WTC11 (cell line): ENCODE measurements at regions not wholly inside any gene's neighbourhood (a gene's known extent, or its start where the extent isn't known, plus 50 kb on each side); places are given as distances from the start of the nearest gene placed in this dataset.

Experiments
- ATAC-seq: fragments of 200-7000 bp; cut with Tn5 transposase; 2 replicates; pipeline ENCODE4 v1.10.0; 2021; ENCODE audit warnings: mild to moderate bottlenecking, moderate library complexity
- CTCF ChIA-PET: fragments of 300-600 bp; sonication (Branson Sonifier 250); formaldehyde crosslinking; loops from one replicate; lab custom pipeline; 2021; ENCODE audit warnings: antibody characterized with exemption; lab: Charles Lee
- POLR2A ChIA-PET: fragments of 350-600 bp; sonication (Branson Sonifier 250); formaldehyde crosslinking; loops from one replicate; lab custom pipeline; 2021; ENCODE audit warnings: antibody characterized with exemption; lab: Charles Lee
- DNase-seq: peaks from one replicate; pipeline ENCODE4 v3.0.0; 2021; ENCODE audit warnings: low spot score
- H3K27ac Mint-ChIP-seq: 2 replicates; pipeline ENCODE4 v1.8.0; 2021; ENCODE audit warnings: mixed read lengths
- H3K27me3 Mint-ChIP-seq: 2 replicates; pipeline ENCODE4 v1.8.0; 2021; ENCODE audit warnings: low read depth, mild to moderate bottlenecking, moderate library complexity, mixed read lengths
- H3K36me3 Mint-ChIP-seq: 2 replicates; pipeline ENCODE4 v1.8.0; 2021; ENCODE audit warnings: mixed read lengths
- H3K4me1 Mint-ChIP-seq: 2 replicates; pipeline ENCODE4 v1.8.0; 2022; ENCODE audit warnings: mixed read lengths
- H3K4me3 Mint-ChIP-seq: 2 replicates; pipeline ENCODE4 v1.8.0; 2021; ENCODE audit warnings: mild to moderate bottlenecking, moderate library complexity, mixed read lengths
- H3K9me3 Mint-ChIP-seq: 2 replicates; pipeline ENCODE4 v1.8.0; 2021; ENCODE audit warnings: mixed read lengths
- ATF1 ChIP-seq: sonication (generic); formaldehyde crosslinking; IDR thresholded peaks from 2 replicates; pipeline ENCODE4 v1.8.1; 2023; ENCODE audit warnings: mild to moderate bottlenecking, moderate library complexity, missing genetic modification reagents
- ESRRA ChIP-seq: sonication (generic); formaldehyde crosslinking; IDR thresholded peaks from 2 replicates; pipeline ENCODE4 v1.8.1; 2022; ENCODE audit warnings: mild to moderate bottlenecking, missing genetic modification reagents, borderline replicate concordance
- FOXK1 ChIP-seq: sonication (generic); formaldehyde crosslinking; IDR thresholded peaks from 2 replicates; pipeline ENCODE4 v1.8.0; 2022; ENCODE audit warnings: mild to moderate bottlenecking, moderate library complexity, missing genetic modification reagents
- FOXP1 ChIP-seq: sonication (generic); formaldehyde crosslinking; IDR thresholded peaks from 2 replicates; pipeline ENCODE4 v1.8.0; 2022; ENCODE audit warnings: missing genetic modification reagents, mild to moderate bottlenecking, moderate library complexity, borderline replicate concordance
- GABPB1 ChIP-seq: sonication (generic); formaldehyde crosslinking; IDR thresholded peaks from 2 replicates; pipeline ENCODE4 v1.8.1; 2023; ENCODE audit warnings: mild to moderate bottlenecking, missing genetic modification reagents
- IRF2 ChIP-seq: sonication (generic); formaldehyde crosslinking; IDR thresholded peaks from 2 replicates; pipeline ENCODE4 v1.8.0; 2022; ENCODE audit warnings: low read depth, missing genetic modification reagents, borderline replicate concordance
- JAZF1 ChIP-seq: fragments of 250-450 bp; sonication (Bioruptor Pico); IDR thresholded peaks from 2 replicates; pipeline ENCODE4 v1.9.0; 2021; ENCODE audit warnings: moderate library complexity, mild to moderate bottlenecking, inconsistent platforms
- JUN ChIP-seq: sonication (generic); formaldehyde crosslinking; IDR thresholded peaks from 2 replicates; pipeline ENCODE4 v1.8.0; 2023; ENCODE audit warnings: mild to moderate bottlenecking, missing genetic modification reagents
- SOX15 ChIP-seq: fragments of 250-450 bp; sonication (Bioruptor Pico); IDR thresholded peaks from 2 replicates; pipeline ENCODE4 v1.9.0; 2021; ENCODE audit warnings: mild to moderate bottlenecking
- SP1 ChIP-seq: sonication (generic); formaldehyde crosslinking; conservative IDR thresholded peaks from 2 replicates; pipeline ENCODE4 v1.8.1; 2022; ENCODE audit warnings: missing genetic modification reagents
- ZNF138 ChIP-seq: sonication (generic); formaldehyde crosslinking; conservative IDR thresholded peaks from 2 replicates; pipeline ENCODE4 v1.8.1; 2022; ENCODE audit warnings: mild to moderate bottlenecking, moderate library complexity, missing genetic modification reagents
- TF ChIP-seq, protein P1 (sequence below): fragments of 250-450 bp; sonication (Bioruptor Pico); IDR thresholded peaks from 2 replicates; pipeline ENCODE4 v1.9.0; 2021; ENCODE audit warnings: mild to moderate bottlenecking
- TF ChIP-seq, protein P2 (sequence below): fragments of 250-450 bp; sonication (Bioruptor Pico); conservative IDR thresholded peaks from 2 replicates; pipeline ENCODE4 v1.9.0; 2021; ENCODE audit warnings: mild to moderate bottlenecking
- TF ChIP-seq, protein P3 (sequence below): fragments of 250-450 bp; sonication (Bioruptor Pico); IDR thresholded peaks from 2 replicates; pipeline ENCODE4 v2.1.2; 2022; ENCODE audit warnings: mild to moderate bottlenecking, moderate library complexity
- TF ChIP-seq, protein P4 (sequence below): sonication (generic); formaldehyde crosslinking; IDR thresholded peaks from 2 replicates; pipeline ENCODE4 v1.8.1; 2023; ENCODE audit warnings: mild to moderate bottlenecking, moderate library complexity, missing genetic modification reagents
- TF ChIP-seq, protein P5 (sequence below): sonication (generic); formaldehyde crosslinking; IDR thresholded peaks from 2 replicates; pipeline ENCODE4 v1.8.0; 2022; ENCODE audit warnings: mild to moderate bottlenecking, missing genetic modification reagents
- TF ChIP-seq, protein P6 (sequence below): sonication (generic); formaldehyde crosslinking; IDR thresholded peaks from 2 replicates; pipeline ENCODE4 v1.8.1; 2022; ENCODE audit warnings: missing genetic modification reagents, borderline replicate concordance
- TF ChIP-seq, protein P7 (sequence below): fragments of 200-600 bp; IDR thresholded peaks from 2 replicates; pipeline ENCODE4 v1.8.0; 2022; ENCODE audit warnings: antibody characterized with exemption

DNA sequence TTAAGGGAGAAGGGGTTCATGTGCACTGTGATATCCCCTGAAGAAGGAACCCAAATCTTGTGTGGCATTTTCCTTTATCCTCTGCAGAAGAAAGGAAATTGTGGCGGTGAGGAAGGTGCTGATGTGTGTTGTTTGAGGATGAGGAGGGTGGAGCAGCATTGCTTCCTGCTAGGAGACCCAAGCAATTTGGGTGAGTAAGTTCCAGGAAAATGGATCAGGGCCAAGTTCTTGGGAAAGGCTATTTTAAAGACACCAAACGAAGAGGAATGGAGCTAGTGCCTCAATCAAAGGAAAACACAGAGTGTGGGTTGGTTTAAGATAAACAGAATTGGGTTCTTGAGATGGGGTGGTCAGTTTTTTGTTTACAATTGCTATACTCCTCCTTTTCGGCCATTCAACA, 86.7 kb upstream of the MARK1 start:
- TF ChIP-seq, protein P1, sequence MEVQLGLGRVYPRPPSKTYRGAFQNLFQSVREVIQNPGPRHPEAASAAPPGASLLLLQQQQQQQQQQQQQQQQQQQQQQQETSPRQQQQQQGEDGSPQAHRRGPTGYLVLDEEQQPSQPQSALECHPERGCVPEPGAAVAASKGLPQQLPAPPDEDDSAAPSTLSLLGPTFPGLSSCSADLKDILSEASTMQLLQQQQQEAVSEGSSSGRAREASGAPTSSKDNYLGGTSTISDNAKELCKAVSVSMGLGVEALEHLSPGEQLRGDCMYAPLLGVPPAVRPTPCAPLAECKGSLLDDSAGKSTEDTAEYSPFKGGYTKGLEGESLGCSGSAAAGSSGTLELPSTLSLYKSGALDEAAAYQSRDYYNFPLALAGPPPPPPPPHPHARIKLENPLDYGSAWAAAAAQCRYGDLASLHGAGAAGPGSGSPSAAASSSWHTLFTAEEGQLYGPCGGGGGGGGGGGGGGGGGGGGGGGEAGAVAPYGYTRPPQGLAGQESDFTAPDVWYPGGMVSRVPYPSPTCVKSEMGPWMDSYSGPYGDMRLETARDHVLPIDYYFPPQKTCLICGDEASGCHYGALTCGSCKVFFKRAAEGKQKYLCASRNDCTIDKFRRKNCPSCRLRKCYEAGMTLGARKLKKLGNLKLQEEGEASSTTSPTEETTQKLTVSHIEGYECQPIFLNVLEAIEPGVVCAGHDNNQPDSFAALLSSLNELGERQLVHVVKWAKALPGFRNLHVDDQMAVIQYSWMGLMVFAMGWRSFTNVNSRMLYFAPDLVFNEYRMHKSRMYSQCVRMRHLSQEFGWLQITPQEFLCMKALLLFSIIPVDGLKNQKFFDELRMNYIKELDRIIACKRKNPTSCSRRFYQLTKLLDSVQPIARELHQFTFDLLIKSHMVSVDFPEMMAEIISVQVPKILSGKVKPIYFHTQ, result no peak
- TF ChIP-seq JAZF1 (CRISPR knock-in tag) (no peak), ZNF138 (CRISPR knock-in tag) (no peak)
- TF ChIP-seq, protein P2, sequence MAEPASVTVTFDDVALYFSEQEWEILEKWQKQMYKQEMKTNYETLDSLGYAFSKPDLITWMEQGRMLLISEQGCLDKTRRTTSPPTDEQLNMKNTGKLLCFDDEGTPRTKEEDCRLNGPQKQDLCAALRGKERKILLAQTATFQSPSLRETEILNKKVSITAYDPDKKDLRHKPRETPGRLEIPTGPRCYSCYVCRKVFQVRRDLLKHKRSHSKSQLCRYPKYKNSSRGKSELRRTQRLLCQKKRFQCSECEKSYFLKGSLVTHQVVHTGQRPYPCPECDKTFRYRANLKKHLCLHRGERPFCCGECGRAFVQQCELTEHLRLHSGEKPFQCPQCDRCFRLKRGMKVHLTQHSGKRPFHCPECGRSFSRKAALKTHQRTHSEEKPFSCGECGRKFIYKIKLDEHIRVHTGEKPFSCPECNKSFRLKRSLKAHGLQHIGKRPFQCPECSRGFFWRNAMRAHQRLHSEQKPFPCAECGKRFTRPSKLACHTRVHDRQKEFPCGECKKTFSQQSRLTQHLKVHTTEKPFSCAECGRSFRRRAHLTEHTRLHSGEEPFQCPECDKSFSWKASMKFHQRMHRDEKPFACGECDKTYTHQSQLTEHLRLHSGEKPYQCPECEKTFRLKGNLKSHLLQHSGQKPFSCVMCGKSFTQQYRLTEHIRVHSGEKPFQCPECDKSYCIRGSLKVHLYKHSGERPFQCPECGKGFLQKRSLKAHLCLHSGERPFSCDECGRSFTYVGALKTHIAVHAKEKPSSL, result no peak
- ChIA-PET POLR2A (no interaction called here), CTCF (interaction anchor here (1.4 kb wide), 1 partner anchor 145 kb away, joined by 4 read pairs; no protein-coding TSS in a partner anchor)
- Mint-ChIP-seq H3K27ac (no peak overlapping the region), H3K4me3 (no peak overlapping the region), H3K27me3 (no peaks in the 10 kb centered on the region), H3K36me3 (peaks cover 14% of the 10 kb centered on the region), H3K9me3 (peaks cover 23% of the 10 kb centered on the region), H3K4me1 (peaks cover 9% of the 10 kb centered on the region)
- DNase-seq (no peak), ATAC-seq (no peak)

DNA sequence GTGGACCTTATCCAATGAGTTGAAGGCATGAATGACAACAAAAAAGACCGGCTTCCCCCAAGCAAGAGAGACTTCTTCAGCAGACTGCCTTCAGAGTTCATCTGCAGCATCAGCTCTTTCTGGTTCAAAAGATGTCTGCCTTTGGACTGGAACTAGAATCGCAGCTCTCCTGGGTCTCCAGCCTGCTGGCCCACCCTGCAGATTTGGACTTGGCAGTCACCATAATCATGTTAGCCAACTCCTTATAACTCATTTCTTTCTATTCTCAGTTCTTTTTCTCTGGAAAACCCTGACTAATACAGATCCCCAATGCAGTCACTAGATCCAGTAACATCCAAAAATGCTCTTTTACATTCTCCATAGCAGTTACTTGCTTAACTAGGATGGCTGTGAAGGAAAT, 89.2 kb upstream of the MARK1 start:
- peaks cover 5% of the 10 kb centered on the region for H3K9me3 Mint-ChIP-seq

More for the DNA sequence above, 89.2 kb upstream of the MARK1 start:
- no peak overlapping the region for H3K27ac Mint-ChIP-seq
- no peaks in the 10 kb centered on the region; the same call in 1 of the 2 replicates for H3K27me3 Mint-ChIP-seq
- H3K4me1 Mint-ChIP-seq, result peaks cover 9% of the 10 kb centered on the region
- no peak for ATAC-seq
- no peak for DNase-seq
- TF ChIP-seq, protein P3, sequence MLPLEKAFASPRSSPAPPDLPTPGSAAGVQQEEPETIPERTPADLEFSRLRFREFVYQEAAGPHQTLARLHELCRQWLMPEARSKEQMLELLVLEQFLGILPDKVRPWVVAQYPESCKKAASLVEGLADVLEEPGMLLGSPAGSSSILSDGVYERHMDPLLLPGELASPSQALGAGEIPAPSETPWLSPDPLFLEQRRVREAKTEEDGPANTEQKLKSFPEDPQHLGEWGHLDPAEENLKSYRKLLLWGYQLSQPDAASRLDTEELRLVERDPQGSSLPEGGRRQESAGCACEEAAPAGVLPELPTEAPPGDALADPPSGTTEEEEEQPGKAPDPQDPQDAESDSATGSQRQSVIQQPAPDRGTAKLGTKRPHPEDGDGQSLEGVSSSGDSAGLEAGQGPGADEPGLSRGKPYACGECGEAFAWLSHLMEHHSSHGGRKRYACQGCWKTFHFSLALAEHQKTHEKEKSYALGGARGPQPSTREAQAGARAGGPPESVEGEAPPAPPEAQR (CRISPR knock-in tag), result no peak
- TF ChIP-seq SP1 (no peak), FOXK1 (CRISPR knock-in tag) (no peak), ATF1 (CRISPR knock-in tag) (no peak), FOXP1 (CRISPR knock-in tag) (no peak), SOX15 (CRISPR knock-in tag) (no peak), JUN (CRISPR knock-in tag) (no peak), ESRRA (CRISPR knock-in tag) (no peak), IRF2 (CRISPR knock-in tag) (no peak), GABPB1 (CRISPR knock-in tag) (no peak)
- TF ChIP-seq, protein P4, sequence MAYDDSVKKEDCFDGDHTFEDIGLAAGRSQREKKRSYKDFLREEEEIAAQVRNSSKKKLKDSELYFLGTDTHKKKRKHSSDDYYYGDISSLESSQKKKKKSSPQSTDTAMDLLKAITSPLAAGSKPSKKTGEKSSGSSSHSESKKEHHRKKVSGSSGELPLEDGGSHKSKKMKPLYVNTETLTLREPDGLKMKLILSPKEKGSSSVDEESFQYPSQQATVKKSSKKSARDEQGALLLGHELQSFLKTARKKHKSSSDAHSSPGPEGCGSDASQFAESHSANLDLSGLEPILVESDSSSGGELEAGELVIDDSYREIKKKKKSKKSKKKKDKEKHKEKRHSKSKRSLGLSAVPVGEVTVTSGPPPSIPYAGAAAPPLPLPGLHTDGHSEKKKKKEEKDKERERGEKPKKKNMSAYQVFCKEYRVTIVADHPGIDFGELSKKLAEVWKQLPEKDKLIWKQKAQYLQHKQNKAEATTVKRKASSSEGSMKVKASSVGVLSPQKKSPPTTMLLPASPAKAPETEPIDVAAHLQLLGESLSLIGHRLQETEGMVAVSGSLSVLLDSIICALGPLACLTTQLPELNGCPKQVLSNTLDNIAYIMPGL (CRISPR knock-in tag), result no peak
- TF ChIP-seq, protein P5, sequence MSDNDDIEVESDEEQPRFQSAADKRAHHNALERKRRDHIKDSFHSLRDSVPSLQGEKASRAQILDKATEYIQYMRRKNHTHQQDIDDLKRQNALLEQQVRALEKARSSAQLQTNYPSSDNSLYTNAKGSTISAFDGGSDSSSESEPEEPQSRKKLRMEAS, result no peak
- TF ChIP-seq, protein P6, sequence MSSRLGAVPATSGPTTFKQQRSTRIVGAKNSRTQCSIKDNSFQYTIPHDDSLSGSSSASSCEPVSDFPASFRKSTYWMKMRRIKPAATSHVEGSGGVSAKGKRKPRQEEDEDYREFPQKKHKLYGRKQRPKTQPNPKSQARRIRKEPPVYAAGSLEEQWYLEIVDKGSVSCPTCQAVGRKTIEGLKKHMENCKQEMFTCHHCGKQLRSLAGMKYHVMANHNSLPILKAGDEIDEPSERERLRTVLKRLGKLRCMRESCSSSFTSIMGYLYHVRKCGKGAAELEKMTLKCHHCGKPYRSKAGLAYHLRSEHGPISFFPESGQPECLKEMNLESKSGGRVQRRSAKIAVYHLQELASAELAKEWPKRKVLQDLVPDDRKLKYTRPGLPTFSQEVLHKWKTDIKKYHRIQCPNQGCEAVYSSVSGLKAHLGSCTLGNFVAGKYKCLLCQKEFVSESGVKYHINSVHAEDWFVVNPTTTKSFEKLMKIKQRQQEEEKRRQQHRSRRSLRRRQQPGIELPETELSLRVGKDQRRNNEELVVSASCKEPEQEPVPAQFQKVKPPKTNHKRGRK (CRISPR knock-in tag), result no peak
- TF ChIP-seq, protein P7, sequence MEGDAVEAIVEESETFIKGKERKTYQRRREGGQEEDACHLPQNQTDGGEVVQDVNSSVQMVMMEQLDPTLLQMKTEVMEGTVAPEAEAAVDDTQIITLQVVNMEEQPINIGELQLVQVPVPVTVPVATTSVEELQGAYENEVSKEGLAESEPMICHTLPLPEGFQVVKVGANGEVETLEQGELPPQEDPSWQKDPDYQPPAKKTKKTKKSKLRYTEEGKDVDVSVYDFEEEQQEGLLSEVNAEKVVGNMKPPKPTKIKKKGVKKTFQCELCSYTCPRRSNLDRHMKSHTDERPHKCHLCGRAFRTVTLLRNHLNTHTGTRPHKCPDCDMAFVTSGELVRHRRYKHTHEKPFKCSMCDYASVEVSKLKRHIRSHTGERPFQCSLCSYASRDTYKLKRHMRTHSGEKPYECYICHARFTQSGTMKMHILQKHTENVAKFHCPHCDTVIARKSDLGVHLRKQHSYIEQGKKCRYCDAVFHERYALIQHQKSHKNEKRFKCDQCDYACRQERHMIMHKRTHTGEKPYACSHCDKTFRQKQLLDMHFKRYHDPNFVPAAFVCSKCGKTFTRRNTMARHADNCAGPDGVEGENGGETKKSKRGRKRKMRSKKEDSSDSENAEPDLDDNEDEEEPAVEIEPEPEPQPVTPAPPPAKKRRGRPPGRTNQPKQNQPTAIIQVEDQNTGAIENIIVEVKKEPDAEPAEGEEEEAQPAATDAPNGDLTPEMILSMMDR, result no peak
- TF ChIP-seq, all 79 proteins: peak for 0
- CTCF ChIA-PET, result no interaction called here
- Mint-ChIP-seq H3K36me3 (peaks cover 2% of the 10 kb centered on the region), H3K4me3 (no peak overlapping the region)
- POLR2A ChIA-PET, result no interaction called here
